Right cardiac atrium (tissue), 5 donors: ENCODE measurements at regions not wholly inside any gene's neighbourhood (a gene's known extent, or its start where the extent isn't known, plus 50 kb on each side); places are given as distances from the start of the nearest gene placed in this dataset.
"Not testable (repeated sequence)": the region's sequence is repeated elsewhere in the genome, so short reads cannot be mapped to it uniquely, and the experiment has no call there.

Experiments
- ATAC-seq, 2 donors: fragments of 200-7000 bp; cut with Tn5 transposase; one replicate each; pipeline versions ENCODE4 v1.8.0 to v1.9.1; 2020; ENCODE audit warnings: moderate library complexity in 2 of 2, mild to moderate bottlenecking in 1 of 2
- DNase-seq, 3 donors: peaks; one replicate each; pipeline ENCODE4 v3.0.0-alpha.2; 2020
- H3K27ac ChIP-seq: one replicate; pipeline ENCODE4 v1.5.1; 2013; ENCODE audit warnings: mild to moderate bottlenecking, low read length, control low read depth, moderate library complexity
- H3K27me3 ChIP-seq: one replicate; pipeline ENCODE4 v1.6.1; 2013; ENCODE audit not compliant: control insufficient read depth, insufficient read depth
- H3K4me1 ChIP-seq: one replicate; pipeline ENCODE4 v1.6.1; 2013; ENCODE audit warnings: low read length; ENCODE audit not compliant: control insufficient read depth, insufficient read depth
- H3K4me3 ChIP-seq: one replicate; pipeline ENCODE4 v1.5.1; 2013; ENCODE audit warnings: low read length, control low read depth
- H3K9me3 ChIP-seq: one replicate; pipeline ENCODE4 v1.6.1; 2013; ENCODE audit warnings: low read length; ENCODE audit not compliant: control insufficient read depth
- WGBS: extraction: QIAGEN DNeasy Blood & Tissue Kit; methylation state at CpG from one replicate; pipeline ENCODE4 v1.1.7; 2013; 5-methylcytosine and 5-hydroxymethylcytosine counted together
- intact Hi-C, 4 donors: fragments of 100-400 bp; cut with DNase I; formaldehyde crosslinking; loops; one replicate each; pipeline versions ENCODE4 v1.11.0 to v1.14.0; 2022 to 2023
- donor health status: healthy with polysubstance abuse.
- donor health status: DM: no; HTN: yes; CAD: no.
- donor health status: DM: no; HTN: no; CAD: no.
- donor health status: DM: no; HTN: yes; CAD: no; lungs with severe emphysema.
- donor health status: DM: yes; HTN: yes; CAD: no.

GRCh38 chr13:50464349-50465251 is 378.9 kb downstream of the DLEU7 start:
- H3K4me1 ChIP-seq = no peaks in the 10 kb centered on the region
- intact Hi-C loops = no loop called here
- DNase-seq (no peak), ATAC-seq (no peak)
- no peaks in the 10 kb centered on the region for H3K9me3 ChIP-seq
- WGBS = 93% methylated on average over 10 of the region's 10 CpGs
- no peak overlapping the region for H3K4me3 ChIP-seq
- H3K27me3 ChIP-seq = no peaks in the 10 kb centered on the region
- H3K27ac ChIP-seq = no peak overlapping the region

GRCh38 chr13:50466456-50466855 is 377.0 kb downstream of the DLEU7 start:
- ATAC-seq (no peak), DNase-seq (peak in 1 of 3 donors; percentile 56)
- H3K27ac ChIP-seq = no peak overlapping the region
- WGBS = 75% methylated on average over 6 of the region's 6 CpGs
- no peak overlapping the region for H3K4me3 ChIP-seq
- H3K4me1 ChIP-seq = no peaks in the 10 kb centered on the region
- no peaks in the 10 kb centered on the region for H3K9me3 ChIP-seq
- H3K27me3 ChIP-seq = no peaks in the 10 kb centered on the region
- intact Hi-C loops = no loop called here

GRCh38 chr13:50467156-50468110 is 376.1 kb downstream of the DLEU7 start:
- Histone ChIP-seq H3K4me3 (no peak overlapping the region), H3K27me3 (no peaks in the 10 kb centered on the region), H3K9me3 (no peaks in the 10 kb centered on the region), H3K27ac (no peak overlapping the region), H3K4me1 (no peaks in the 10 kb centered on the region)
- DNase-seq = no peak
- ATAC-seq = no peak
- 50% methylated on average over 11 of the region's 11 CpGs for WGBS
- intact Hi-C loops = no loop called here

GRCh38 chr13:50468849-50469669 is 374.4 kb downstream of the DLEU7 start:
- Histone ChIP-seq H3K4me3 (no peak overlapping the region), H3K27me3 (no peaks in the 10 kb centered on the region), H3K9me3 (no peaks in the 10 kb centered on the region), H3K27ac (no peak overlapping the region), H3K4me1 (no peaks in the 10 kb centered on the region)
- ATAC-seq = no peak
- 72% methylated on average over 13 of the region's 13 CpGs for WGBS
- DNase-seq = no peak
- intact Hi-C loops = no loop called here

GRCh38 chr13:50473050-50473449 is 370.4 kb downstream of the DLEU7 start:
- H3K27ac ChIP-seq, H3K4me3 ChIP-seq, H3K27me3 ChIP-seq, intact Hi-C loops, DNase-seq, ATAC-seq, H3K4me1 ChIP-seq, H3K9me3 ChIP-seq: not testable (repeated sequence)
- WGBS = 100% methylated on average over 1 of the region's 3 CpGs

GRCh38 chr13:50474088-50474662 is 369.3 kb downstream of the DLEU7 start:
- Histone ChIP-seq H3K4me1 (no peaks in the 10 kb centered on the region), H3K27ac (no peak overlapping the region), H3K4me3 (no peak overlapping the region), H3K9me3 (no peaks in the 10 kb centered on the region), H3K27me3 (no peaks in the 10 kb centered on the region)
- intact Hi-C loops = no loop called here
- ATAC-seq (no peak), DNase-seq (no peak)
- 87% methylated on average over 2 of the region's 2 CpGs for WGBS

GRCh38 chr13:50476577-50477285 is 366.8 kb downstream of the DLEU7 start:
- 36% methylated on average over 5 of the region's 5 CpGs for WGBS
- intact Hi-C loops = no loop called here

GRCh38 chr13:50481936-50482335 is 361.6 kb downstream of the DLEU7 start:
- no peak overlapping the region for H3K27ac ChIP-seq
- DNase-seq = no peak
- H3K4me3 ChIP-seq = no peak overlapping the region
- intact Hi-C loops = no loop called here
- no peak for ATAC-seq
- H3K27me3 ChIP-seq = no peaks in the 10 kb centered on the region
- no peaks in the 10 kb centered on the region for H3K4me1 ChIP-seq
- H3K9me3 ChIP-seq = no peaks in the 10 kb centered on the region

More at GRCh38 chr13:50476577-50477285, 366.8 kb downstream of the DLEU7 start:
- Histone ChIP-seq H3K9me3 (no peaks in the 10 kb centered on the region), H3K27me3 (no peaks in the 10 kb centered on the region), H3K4me1 (no peaks in the 10 kb centered on the region), H3K4me3 (no peak overlapping the region), H3K27ac (no peak overlapping the region)
- no peak for ATAC-seq
- DNase-seq = no peak

- intact Hi-C loops = no loop called here
- no peak overlapping the region for H3K27ac ChIP-seq
- no peak overlapping the region for H3K4me3 ChIP-seq
- H3K9me3 ChIP-seq = no peaks in the 10 kb centered on the region
- H3K4me1 ChIP-seq = no peaks in the 10 kb centered on the region
- no peaks in the 10 kb centered on the region for H3K27me3 ChIP-seq
- DNase-seq (no peak), ATAC-seq (no peak)
- WGBS = 53% methylated on average over 3 of the region's 3 CpGs
Observed at GRCh38 chr13:50483416-50483815, 360.1 kb downstream of the DLEU7 start.
